H54 (cell line): ENCODE measurements at regions not wholly inside any gene's neighbourhood (a gene's known extent, or its start where the extent isn't known, plus 50 kb on each side); places are given as distances from the start of the nearest gene placed in this dataset.
"Not testable (repeated sequence)": the region's sequence is repeated elsewhere in the genome, so short reads cannot be mapped to it uniquely, and the experiment has no call there.

Experiments
- DNase-seq: peaks from one replicate; pipeline ENCODE4 v3.0.0; 2011; ENCODE audit warnings: low spot score, mixed read lengths; ENCODE audit not compliant: insufficient read length
- FAIRE-seq: peaks from 3 replicates; lab custom pipeline; 2011; peaks lifted over from hg19 to GRCh38; lab: Jason Lieb, UNC
- POLR2A ChIP-seq: IDR thresholded peaks from 2 replicates; pipeline ENCODE4 v1.6.1; 2011; ENCODE audit warnings: low read depth, mild to moderate bottlenecking, low read length

DNA sequence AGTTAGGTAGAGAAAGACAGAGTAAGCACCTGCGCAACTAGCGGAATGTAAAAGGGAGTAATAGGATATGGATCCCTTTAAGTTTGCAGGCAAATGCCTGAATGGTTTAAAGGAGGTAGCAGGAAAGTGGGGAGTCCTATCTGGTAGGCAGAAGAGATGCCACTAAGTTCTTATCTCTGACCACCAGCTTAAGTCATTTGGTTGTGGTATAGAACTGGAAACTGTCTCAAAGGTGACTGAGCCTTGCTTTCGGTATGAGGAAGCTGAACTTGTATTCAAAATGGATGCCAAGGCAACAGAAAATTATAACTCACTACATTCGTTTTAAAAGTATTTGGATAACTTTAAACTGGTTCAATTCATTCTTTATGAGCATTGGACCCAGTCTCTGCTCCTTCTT is 475.6 kb downstream of the DMRTA1 start:
- TF ChIP-seq POLR2A: no peak
- DNase-seq: no peak
- no peak for FAIRE-seq

- FAIRE-seq: no peak
Observed at GRCh38 chr9:22954550-22954949, 507.9 kb downstream of the DMRTA1 start.

DNA sequence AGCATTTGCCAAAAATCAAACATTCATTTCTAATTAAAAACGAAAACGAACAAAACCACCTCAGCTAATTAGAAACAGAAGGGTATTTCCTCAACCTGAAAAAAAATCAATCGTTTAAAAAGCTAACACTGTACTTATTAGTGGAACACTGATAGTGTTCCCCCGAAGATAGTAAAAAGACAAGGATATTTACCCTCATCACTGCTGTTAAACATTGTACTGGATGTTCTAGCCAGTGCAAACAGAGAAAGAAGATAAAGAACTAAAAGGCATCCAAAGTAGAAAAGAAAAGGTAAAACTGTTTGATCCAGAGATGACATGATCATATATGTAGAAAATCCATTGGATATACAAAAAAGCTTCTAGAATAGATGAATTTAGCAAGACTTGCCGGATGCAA is 508.3 kb downstream of the DMRTA1 start:
- DNase-seq (no peak), FAIRE-seq (no peak)
- TF ChIP-seq POLR2A: no peak

More at GRCh38 chr9:22954550-22954949, 507.9 kb downstream of the DMRTA1 start:
- DNase-seq: no peak
- TF ChIP-seq POLR2A: no peak

DNA sequence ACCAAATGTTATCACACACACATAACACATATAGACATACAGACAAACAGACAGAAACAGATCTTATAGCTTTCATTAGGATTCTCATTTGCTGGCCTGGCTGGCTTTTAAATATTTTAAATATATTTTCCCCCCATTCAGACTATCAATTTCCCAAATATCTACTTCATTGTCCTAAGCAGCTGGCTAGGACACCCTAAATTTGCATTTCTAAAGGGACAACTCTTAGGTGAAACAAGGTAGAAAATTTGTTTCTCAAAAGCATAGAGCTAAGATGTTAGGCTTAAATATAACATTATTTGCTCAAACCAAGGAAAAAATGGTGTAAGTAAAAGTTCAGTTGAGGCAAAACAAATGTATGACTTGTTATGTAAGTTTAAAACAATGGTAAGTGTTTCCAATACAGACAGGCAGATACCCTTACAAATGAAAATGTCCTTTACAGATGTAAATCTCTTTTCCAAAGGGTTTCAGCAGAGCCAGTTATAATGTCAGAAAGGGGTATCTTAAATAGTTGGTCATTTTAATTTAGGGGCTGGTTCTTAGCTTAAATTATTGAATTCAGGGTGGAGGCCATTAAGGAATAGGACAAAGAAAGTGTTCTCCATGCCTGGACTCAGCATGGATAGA is 522.8 kb downstream of the DMRTA1 start:
- FAIRE-seq (no peak), DNase-seq (no peak)
- TF ChIP-seq POLR2A: no peak

- DNase-seq (no peak), FAIRE-seq (no peak)
- TF ChIP-seq POLR2A: no peak
Observed at GRCh38 chr9:22970434-22970975, 523.9 kb downstream of the DMRTA1 start.

DNA sequence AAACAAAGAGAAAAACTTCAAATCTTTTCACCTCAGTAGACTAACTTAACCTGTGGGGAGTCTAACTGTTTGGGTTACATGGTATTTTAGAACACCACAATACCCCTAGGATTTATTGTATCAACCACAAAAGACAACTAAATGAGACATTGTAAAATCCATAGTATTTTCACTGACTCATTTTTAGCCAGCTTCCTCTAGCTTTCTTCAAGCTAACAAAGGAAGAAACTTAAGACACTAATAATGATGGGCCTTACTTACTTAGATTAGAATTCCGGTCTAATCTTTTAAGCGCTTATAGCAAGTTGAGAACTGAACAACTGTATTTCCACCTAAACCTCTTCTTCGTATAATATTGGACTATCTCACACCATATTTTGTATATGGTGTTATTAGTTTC is 529.3 kb downstream of the DMRTA1 start:
- peak; percentile 62 for FAIRE-seq
- no peak for TF ChIP-seq POLR2A
- DNase-seq: no peak

GRCh38 chr9:22976454-22976853 is 529.8 kb downstream of the DMRTA1 start:
- DNase-seq (peak; percentile 1), FAIRE-seq (peak; percentile 80)
- TF ChIP-seq POLR2A: no peak

DNA sequence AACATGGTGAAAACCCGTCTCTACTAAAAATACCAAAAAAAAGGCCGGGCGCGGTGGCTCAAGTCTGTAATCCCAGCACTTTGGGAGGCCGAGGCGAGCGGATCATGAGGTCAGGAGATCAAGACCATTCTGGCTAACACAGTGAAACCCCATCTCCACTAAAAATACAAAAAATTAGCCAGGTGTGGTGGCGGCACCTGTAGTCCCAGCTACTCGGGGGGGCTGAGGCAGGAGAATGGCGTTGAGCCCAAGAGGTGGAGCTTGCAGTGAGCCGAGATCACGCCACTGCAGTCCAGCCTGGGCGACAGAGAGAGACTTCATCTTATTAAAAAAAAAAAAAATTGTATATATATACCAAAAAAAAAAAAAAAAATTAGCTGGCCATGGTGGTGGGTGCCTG is 533.8 kb downstream of the DMRTA1 start:
- not testable (repeated sequence) for FAIRE-seq, DNase-seq

GRCh38 chr9:22986556-22986955 is 539.9 kb downstream of the DMRTA1 start:
- no peak for TF ChIP-seq POLR2A
- FAIRE-seq (no peak), DNase-seq (no peak)

GRCh38 chr9:22990349-22990748 is 543.7 kb downstream of the DMRTA1 start:
- FAIRE-seq: no peak
- DNase-seq: no peak
- no peak for TF ChIP-seq POLR2A

- no peak for TF ChIP-seq POLR2A
- FAIRE-seq: no peak
- DNase-seq: no peak
Observed at GRCh38 chr9:22992780-22993179, 546.2 kb downstream of the DMRTA1 start.

- DNase-seq (no peak), FAIRE-seq (no peak)
- TF ChIP-seq POLR2A: no peak
Observed at GRCh38 chr9:22997923-22998322, 551.3 kb downstream of the DMRTA1 start.

GRCh38 chr9:23005156-23005555 is 558.5 kb downstream of the DMRTA1 start:
- no peak for FAIRE-seq
- no peak for DNase-seq
- TF ChIP-seq POLR2A: no peak

DNA sequence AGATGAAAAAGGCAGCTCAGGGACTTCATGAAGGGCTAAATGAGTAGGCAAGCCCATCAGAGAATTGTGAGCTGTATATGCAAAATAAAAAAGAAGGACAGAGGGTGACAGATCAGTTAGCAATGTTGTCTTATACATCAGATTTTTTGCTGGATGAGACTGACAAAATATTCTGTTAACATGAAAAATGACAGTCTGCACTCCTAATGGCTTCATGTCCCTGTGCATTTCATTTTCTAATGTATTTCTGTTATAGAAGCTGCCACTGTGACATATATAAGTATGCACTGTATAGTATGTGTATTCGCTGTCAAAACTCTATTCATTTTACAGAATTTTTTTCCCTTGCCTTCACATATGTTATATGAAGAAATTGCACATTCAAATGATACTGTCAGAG is 559.5 kb downstream of the DMRTA1 start:
- FAIRE-seq: no peak
- no peak for TF ChIP-seq POLR2A
- no peak for DNase-seq

- TF ChIP-seq POLR2A: no peak
- FAIRE-seq: no peak
- no peak for DNase-seq
Observed at GRCh38 chr9:23011669-23012068, 565.0 kb downstream of the DMRTA1 start.

DNA sequence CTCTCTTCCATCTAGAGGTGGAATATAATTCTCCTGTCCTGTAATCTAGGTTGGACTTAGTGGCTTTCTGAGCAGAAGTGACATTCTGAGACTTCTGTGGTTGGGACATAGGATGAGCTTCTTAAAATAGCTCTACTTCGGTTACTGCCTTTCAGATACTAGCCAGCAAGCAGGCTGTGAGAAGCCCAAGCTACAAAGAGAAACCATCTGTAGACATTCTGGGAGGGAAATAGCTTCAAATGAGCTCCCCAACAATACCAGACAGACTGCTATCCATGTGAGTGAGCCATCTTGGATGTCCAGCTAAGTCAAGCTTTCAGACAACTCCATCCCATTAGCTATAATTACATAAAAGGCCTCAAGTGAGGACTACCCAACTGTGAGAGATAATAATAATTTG is 568.9 kb downstream of the DMRTA1 start:
- FAIRE-seq: no peak
- TF ChIP-seq POLR2A: no peak

More for the DNA sequence above, 568.9 kb downstream of the DMRTA1 start:
- DNase-seq: no peak
